Amniotic epithelial cell (primary cell): ENCODE measurements at regions not wholly inside any gene's neighbourhood (a gene's known extent, or its start where the extent isn't known, plus 50 kb on each side); places are given as distances from the start of the nearest gene placed in this dataset.

Experiments used
- DNase-seq: peaks from one replicate; pipeline ENCODE4 v3.0.0-alpha.2; 2010; ENCODE audit warnings: low read depth

DNA sequence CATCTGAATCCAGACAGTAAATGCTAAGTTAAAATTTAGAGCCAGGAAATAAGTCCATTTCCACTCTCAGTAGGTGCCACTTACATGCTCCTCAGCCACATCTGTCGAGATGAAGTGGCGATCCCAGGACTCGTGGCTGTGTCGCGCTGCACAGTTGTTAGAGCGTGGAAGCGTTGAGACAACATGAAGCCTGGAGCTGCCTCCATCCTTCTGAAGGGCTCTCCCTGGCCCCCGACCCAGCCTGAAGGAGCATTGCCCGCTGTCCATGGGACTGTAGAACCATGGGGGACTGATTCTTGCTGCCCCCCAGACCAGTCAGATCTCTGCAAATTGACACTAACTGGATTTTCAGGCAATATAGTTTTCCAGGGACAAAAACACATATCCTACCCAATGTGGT, 58.9 kb downstream of the IRX1 start:
- no peak for DNase-seq

- DNase-seq: no peak
These were observed 61.2 kb downstream of the IRX1 start for GRCh38 chr5:3656803-3657202.

- DNase-seq: no peak
These were observed 61.9 kb downstream of the IRX1 start for GRCh38 chr5:3657364-3658022.

- no peak for DNase-seq
These were observed 63.3 kb downstream of the IRX1 start for GRCh38 chr5:3658929-3659328.

DNA sequence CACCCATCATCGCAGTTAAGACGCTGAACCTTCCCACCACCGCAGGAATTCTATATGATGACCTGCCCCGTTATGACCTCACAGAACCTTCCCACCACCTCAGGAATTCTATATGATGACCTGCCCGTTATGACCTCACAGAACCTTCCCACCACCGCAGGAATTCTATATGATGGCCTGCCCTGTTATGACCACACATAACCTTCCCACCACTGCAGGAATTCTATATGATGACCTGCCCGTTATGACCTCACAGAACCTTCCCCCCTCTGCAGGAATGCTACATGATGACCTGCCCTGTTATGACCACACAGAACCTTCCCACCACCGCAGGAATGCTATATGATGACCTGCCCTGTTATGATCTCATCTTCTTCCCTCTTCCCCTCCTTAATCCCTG, 64.3 kb downstream of the IRX1 start:
- peak; percentile 0 for DNase-seq

GRCh38 chr5:3660630-3661029, 65.0 kb downstream of the IRX1 start:
- DNase-seq: no peak

GRCh38 chr5:3661755-3662296, 66.2 kb downstream of the IRX1 start:
- DNase-seq: no peak

- DNase-seq: no peak
These were observed 66.7 kb downstream of the IRX1 start for GRCh38 chr5:3662344-3662743.

DNA sequence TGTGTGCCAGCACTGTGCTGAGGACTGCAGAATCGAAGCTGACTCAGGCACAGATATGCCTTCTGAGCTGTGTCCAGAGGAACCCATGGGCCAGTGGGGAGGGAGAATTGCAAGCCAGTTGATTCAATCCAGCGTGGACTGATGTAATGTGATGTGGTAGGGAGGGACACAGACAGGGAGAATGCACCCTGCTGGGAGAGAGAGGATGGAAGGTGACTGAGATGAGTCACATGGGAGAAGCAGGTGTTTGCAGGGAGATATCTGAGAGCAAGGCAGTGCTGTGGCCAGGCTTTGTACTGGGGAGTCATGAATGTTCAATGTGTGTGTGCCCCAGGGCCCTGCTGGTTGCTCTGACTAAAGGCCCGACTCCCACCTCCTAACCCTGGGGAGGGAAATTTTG, 75.7 kb downstream of the IRX1 start:
- DNase-seq: no peak

GRCh38 chr5:3678801-3679200, 83.2 kb downstream of the IRX1 start:
- no peak for DNase-seq

GRCh38 chr5:3680821-3681220, 85.2 kb downstream of the IRX1 start:
- no peak for DNase-seq

DNA sequence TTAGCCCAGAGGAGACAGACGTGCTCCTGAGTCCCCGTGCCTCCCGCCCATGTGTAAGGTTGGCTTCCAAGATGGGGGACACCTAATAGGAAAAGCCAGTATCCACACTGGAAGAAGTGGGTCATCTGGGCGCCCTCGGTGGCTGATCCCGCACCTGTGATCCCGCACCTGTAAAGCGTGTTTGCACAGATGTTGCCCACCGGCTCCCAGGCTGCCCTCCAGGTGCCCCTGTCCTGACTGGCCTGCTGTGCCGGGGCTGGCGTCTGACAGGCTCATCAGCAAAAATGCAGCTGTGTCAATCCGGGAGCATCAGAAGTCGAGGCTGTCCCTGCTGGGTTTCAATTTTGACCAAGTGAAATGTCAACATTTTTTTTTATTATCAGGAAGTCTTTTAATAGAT, 88.5 kb downstream of the IRX1 start:
- DNase-seq: no peak

DNA sequence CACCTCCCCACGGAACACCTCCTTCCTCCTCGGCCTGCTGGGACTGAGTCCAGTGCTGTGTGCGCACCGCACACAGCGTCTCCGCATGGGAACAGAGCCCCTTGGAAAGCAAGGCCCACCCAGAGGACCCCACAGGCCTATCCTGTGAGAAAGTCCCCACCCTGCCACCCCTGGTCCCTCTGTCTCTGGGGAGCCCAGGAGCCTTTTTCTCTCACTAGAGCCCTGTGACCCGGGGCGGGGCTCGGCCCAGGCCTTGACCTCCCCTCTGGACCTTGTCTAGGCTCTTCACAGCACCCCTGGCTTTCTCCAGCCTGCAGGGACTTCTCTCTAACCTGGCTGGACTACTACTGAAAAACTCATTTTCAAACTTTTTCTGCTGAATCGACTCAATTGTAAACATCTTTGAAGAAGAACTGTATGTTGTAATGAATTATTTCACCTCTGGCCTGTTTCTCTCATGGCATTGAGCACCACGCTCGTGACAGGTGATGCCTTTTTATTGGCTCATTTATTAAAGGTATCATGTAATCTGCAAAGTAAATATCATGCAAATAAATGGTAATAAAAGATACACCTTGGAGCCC, 89.2 kb downstream of the IRX1 start:
- no peak for DNase-seq

DNA sequence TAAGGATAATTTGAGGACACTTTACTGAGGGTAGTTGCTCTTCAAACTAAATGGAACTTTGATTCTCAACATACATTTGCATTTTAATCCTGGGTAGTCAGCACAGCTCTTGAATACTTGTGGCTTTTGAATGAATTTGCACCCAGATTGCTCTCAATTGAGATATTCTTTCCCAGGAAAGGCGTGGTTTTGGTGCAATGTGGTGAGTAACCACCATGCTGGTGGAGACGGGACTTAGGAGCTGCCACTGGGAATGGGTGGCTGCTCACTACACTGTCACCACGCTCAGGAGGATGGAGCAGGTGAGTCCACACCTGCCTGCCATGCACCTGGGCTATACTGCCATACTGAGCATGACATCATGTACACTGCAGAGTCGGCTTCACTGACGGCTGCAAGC, 99.2 kb downstream of the IRX1 start:
- DNase-seq: no peak

DNA sequence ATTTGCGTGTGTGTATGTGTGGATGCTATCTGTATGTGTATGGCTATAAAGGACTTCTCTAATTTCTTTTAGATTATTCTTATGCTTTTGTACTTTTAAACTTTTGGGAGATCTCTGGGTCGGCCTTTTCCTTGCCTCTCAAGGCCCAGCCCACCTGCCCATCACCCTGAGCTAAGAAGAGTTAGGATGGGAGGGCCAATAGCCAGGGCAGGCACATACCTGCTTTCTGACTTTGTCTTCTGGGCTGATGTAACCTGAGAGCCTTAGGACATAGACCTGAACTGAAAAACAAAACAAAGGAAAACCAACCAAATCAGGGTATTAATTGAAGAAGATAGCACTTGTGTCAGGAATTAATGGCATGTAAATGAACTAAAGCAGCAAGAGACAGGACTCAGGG, 100.2 kb downstream of the IRX1 start:
- DNase-seq: no peak

DNA sequence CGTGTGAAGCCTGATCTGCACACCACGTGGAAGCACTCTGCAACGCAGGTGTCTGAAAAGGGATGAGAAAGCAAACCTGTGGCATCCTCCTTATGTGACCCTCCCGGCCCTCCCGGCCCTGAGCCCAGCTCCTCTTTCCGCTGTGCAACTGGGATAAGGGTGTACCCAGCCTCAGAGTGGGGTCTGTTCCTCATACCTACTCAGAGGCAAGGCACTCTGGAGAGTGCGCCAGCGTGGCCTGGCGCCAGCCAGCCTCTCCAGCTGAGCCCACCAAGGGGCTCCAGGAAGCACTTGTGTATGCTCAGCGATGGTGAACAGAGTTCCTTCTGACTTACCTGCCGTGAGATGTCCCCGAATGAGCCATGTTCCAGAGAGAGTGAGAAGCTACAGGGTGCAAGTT, 102.8 kb downstream of the IRX1 start:
- DNase-seq: no peak

GRCh38 chr5:3701694-3702093, 106.1 kb downstream of the IRX1 start:
- no peak for DNase-seq

GRCh38 chr5:3704661-3705060, 109.0 kb downstream of the IRX1 start:
- no peak for DNase-seq

GRCh38 chr5:3709068-3709716, 113.6 kb downstream of the IRX1 start:
- DNase-seq: no peak

- no peak for DNase-seq
These were observed 114.2 kb downstream of the IRX1 start for GRCh38 chr5:3709717-3710348.

DNA sequence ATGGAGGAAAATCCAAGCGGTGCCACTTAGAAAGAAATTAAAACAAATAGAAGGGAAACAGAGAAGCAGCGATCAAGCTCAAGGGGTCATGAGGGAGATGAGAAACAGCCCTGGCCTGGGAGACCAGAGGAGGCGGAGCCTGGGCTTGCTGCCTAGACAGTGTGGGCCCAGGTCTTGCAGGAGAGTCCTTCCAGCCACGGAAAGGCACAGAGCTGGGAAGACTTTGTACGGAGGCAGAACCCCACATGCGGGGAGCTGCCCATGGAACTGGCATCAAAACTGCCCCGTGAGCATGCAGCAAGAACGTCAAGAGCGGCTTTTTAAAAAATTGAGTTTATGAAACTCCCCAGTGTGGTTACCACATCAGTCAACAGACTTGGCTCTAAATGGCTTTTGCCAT, 119.4 kb downstream of the IRX1 start:
- DNase-seq: no peak

DNA sequence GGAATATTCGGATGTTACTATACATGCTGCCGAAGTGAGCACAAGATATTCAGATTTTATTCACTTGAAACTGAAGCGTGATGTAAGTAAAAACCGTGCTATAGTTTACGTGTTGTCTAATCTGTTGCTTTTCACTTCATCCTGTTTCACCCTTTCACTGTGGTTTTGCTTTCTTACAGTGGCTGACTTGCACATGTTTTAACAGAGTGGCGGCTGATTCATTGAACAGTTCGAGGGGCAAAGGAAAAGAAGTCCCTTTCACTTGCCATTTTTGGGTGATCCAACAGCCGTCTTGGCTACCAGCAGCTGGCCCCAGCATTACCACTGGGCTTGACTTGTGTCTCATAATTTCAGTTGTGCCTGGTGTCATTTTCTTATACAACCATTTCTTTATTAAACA, 134.0 kb downstream of the IRX1 start:
- DNase-seq: no peak

GRCh38 chr5:3734632-3735031, 139.0 kb downstream of the IRX1 start:
- no peak for DNase-seq
